ENCODE measurements at regions not wholly inside any gene's neighbourhood (a gene's known extent, or its start where the extent isn't known, plus 50 kb on each side); places are given as distances from the start of the nearest gene placed in this dataset.

DNA sequence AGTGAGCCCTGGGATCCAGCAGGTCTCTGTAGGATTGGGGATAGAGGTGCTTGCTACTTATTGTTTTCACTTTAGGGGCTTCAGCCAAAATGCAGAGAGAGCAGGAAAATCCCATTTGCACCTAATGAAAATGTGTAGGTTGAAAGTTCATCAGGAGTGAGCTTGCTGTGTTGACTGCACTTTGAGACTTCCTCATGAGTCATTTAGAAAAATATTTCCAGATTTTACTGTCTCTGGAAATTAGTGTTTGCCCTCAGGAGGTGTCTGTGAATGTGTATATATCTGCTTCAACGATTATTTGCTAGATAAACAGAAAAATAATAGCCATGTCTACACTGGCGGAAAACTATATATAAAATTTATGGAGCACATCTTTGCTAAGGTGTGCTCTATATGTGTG is 159.3 kb downstream of the CAND1 start:
- Histone ChIP-seq H3K27me3 (ENCODE audit: insufficient read depth, low read length) (no peaks in the 10 kb centered on the region), H3K27ac (ENCODE audit: low read depth, low read length) (no peak overlapping the region), H3K79me2 (ENCODE audit: insufficient read depth, low read length) (no peaks in the 10 kb centered on the region), H3K4me2 (ENCODE audit: low read length) (no peak overlapping the region), H3K9me3 (ENCODE audit: control insufficient read depth in 1 of 2, insufficient read depth in 1 of 2, low read depth in 1 of 2, low read length in 2 of 2) (no peaks in the 10 kb centered on the region), H2AFZ (ENCODE audit: low read depth, low read length, poor library complexity, severe bottlenecking) (no peak overlapping the region), H3K36me3 (ENCODE audit: control insufficient read depth in 1 of 2, insufficient read depth in 2 of 2, low read length in 2 of 2) (no peaks in the 10 kb centered on the region), H3K4me3 (replicated peaks in 1 of 2; ENCODE audit: low read depth in 1 of 2, low read length in 2 of 2) (no peak overlapping the region), H3K9ac (ENCODE audit: low read length) (no peak overlapping the region), H4K20me1 (ENCODE audit: insufficient read depth) (no peaks in the 10 kb centered on the region), H3K4me1 (ENCODE audit: control insufficient read depth in 1 of 2, insufficient read depth in 2 of 2, low read length in 2 of 2) (peaks cover 0 to 1% of the 10 kb centered on the region in 2 experiments; a peak in 1 of 4 replicates), H3K9me2 (ENCODE audit: insufficient read depth) (no peaks in the 10 kb centered on the region)
- intact Hi-C loops (cut with micrococcal nuclease), result no loop called here
- TF ChIP-seq SP1 (IDR thresholded peaks at IDR 0.05; ENCODE audit: low read depth) (no peak), MAX (IDR thresholded peaks at IDR 0.05) (no peak), SIN3A (IDR thresholded peaks at IDR 0.05; ENCODE audit: low read depth) (no peak), ZFX (IDR thresholded peaks at IDR 0.05) (no peak), JUND (IDR thresholded peaks at IDR 0.05) (no peak), EZH2phosphoT487 (IDR thresholded peaks at IDR 0.05; ENCODE audit: borderline replicate concordance) (no peak), EGR1 (IDR thresholded peaks at IDR 0.05; ENCODE audit: low read depth) (no peak), CBX3 (IDR thresholded peaks at IDR 0.05; ENCODE audit: low read depth) (no peak), YY1 (IDR thresholded peaks at IDR 0.05; ENCODE audit: extremely low read depth, insufficient replicate concordance, low read depth, low read length) (no peak), ZNF274 (IDR thresholded peaks at IDR 0.05; ENCODE audit: low read depth, low read length) (no peak), POLR2A (IDR thresholded peaks at IDR 0.05; ENCODE audit: borderline replicate concordance, extremely low read depth, insufficient read depth, insufficient read length) (no peak)
- TF ChIP-seq, protein P1, sequence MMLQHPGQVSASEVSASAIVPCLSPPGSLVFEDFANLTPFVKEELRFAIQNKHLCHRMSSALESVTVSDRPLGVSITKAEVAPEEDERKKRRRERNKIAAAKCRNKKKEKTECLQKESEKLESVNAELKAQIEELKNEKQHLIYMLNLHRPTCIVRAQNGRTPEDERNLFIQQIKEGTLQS (IDR thresholded peaks at IDR 0.05), result no peak
- TF ChIP-seq, protein P2, sequence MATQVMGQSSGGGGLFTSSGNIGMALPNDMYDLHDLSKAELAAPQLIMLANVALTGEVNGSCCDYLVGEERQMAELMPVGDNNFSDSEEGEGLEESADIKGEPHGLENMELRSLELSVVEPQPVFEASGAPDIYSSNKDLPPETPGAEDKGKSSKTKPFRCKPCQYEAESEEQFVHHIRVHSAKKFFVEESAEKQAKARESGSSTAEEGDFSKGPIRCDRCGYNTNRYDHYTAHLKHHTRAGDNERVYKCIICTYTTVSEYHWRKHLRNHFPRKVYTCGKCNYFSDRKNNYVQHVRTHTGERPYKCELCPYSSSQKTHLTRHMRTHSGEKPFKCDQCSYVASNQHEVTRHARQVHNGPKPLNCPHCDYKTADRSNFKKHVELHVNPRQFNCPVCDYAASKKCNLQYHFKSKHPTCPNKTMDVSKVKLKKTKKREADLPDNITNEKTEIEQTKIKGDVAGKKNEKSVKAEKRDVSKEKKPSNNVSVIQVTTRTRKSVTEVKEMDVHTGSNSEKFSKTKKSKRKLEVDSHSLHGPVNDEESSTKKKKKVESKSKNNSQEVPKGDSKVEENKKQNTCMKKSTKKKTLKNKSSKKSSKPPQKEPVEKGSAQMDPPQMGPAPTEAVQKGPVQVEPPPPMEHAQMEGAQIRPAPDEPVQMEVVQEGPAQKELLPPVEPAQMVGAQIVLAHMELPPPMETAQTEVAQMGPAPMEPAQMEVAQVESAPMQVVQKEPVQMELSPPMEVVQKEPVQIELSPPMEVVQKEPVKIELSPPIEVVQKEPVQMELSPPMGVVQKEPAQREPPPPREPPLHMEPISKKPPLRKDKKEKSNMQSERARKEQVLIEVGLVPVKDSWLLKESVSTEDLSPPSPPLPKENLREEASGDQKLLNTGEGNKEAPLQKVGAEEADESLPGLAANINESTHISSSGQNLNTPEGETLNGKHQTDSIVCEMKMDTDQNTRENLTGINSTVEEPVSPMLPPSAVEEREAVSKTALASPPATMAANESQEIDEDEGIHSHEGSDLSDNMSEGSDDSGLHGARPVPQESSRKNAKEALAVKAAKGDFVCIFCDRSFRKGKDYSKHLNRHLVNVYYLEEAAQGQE (IDR thresholded peaks at IDR 0.05; ENCODE audit: low read depth), result no peak
- ChIA-PET CTCF (no interaction called here), RAD21 (ENCODE audit: low non-redundant PET in 1 of 2, low total read pairs in 2 of 2, uncharacterized antibody in 2 of 2, unreplicated experiment in 2 of 2) (no interaction called here), POLR2A (no interaction called here)
- BruUV-seq (replicated peaks), result no TSS peak
- DNase-seq (ENCODE audit: low read depth, low spot score), result no peak
- ATAC-seq, result no peak
